Prostate gland (tissue), 2 donors: ENCODE measurements at regions not wholly inside any gene's neighbourhood (a gene's known extent, or its start where the extent isn't known, plus 50 kb on each side); places are given as distances from the start of the nearest gene placed in this dataset.

ENCODE experiments used
- POLR2A ChIP-seq: fragments of 450-650 bp; IDR thresholded peaks from one replicate; pipeline ENCODE4 v1.6.1; 2016; ENCODE audit warnings: antibody characterized with exemption, mild to moderate bottlenecking
- POLR2AphosphoS5 ChIP-seq: sonication (generic); formaldehyde crosslinking; IDR thresholded peaks from one replicate; pipeline ENCODE4 v1.6.1; 2017; ENCODE audit warnings: antibody characterized with exemption
- TF ChIP-seq, protein P1 (sequence below), 4 experiments: fragments of 200-600 bp in 2 of 4; fragments of 450-650 bp in 2 of 4; sonication (generic) in 2 of 4; IDR thresholded peaks; 1 replicate in 3 of 4; 2 replicates in 1 of 4; pipeline ENCODE4 v1.5.1; 2016 to 2019; ENCODE audit warnings: antibody characterized with exemption in 4 of 4, mild to moderate bottlenecking in 2 of 4, moderate library complexity in 2 of 4

DNA sequence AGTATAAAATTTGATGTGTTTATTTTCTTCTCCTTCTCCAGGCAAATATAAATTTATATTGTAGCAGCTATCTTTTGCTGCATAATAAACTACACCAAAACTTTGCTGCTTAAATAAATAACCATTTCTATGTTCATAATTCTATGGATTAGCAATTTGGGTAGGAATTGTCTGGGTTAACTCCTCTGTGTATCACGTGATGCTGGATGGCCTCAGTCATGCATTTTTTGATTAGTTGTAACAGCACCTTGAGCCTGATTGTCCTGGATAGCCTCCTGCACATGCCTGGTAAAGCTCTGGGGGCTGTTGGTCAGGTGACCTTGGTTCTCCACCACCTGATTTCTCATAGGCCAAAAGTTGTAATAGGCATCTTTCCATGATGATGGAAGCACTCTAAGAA lies 572.9 kb downstream of the ETV1 start:
- TF ChIP-seq, protein P1, sequence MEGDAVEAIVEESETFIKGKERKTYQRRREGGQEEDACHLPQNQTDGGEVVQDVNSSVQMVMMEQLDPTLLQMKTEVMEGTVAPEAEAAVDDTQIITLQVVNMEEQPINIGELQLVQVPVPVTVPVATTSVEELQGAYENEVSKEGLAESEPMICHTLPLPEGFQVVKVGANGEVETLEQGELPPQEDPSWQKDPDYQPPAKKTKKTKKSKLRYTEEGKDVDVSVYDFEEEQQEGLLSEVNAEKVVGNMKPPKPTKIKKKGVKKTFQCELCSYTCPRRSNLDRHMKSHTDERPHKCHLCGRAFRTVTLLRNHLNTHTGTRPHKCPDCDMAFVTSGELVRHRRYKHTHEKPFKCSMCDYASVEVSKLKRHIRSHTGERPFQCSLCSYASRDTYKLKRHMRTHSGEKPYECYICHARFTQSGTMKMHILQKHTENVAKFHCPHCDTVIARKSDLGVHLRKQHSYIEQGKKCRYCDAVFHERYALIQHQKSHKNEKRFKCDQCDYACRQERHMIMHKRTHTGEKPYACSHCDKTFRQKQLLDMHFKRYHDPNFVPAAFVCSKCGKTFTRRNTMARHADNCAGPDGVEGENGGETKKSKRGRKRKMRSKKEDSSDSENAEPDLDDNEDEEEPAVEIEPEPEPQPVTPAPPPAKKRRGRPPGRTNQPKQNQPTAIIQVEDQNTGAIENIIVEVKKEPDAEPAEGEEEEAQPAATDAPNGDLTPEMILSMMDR (IDR thresholded peaks at IDR 0.05): no peak
- no peak for TF ChIP-seq POLR2AphosphoS5
- TF ChIP-seq POLR2A: no peak
